Stimulated activated CD8-positive, alpha-beta memory T cell treated with anti-CD3 and anti-CD28 coated beads, Interleukin-2, amount 100 ng/mL, for 1 hour (primary cell): ENCODE measurements at regions not wholly inside any gene's neighbourhood (a gene's known extent, or its start where the extent isn't known, plus 50 kb on each side); places are given as distances from the start of the nearest gene placed in this dataset.

ENCODE experiments used
- DNase-seq, 2 donors: peaks; one replicate each; pipeline ENCODE4 v3.0.0-alpha.2; 2020; ENCODE audit warnings: low read depth in 2 of 2

- peak in 1 of 2 donors; percentile 20 for DNase-seq
Measured at GRCh38 chr10:129035052-129035827, 431.8 kb upstream of the MGMT start.

GRCh38 chr10:129038522-129038921 lies 428.5 kb upstream of the MGMT start:
- no peak for DNase-seq

GRCh38 chr10:129039406-129040370 lies 427.4 kb upstream of the MGMT start:
- DNase-seq: no peak

GRCh38 chr10:129040377-129040776 lies 426.7 kb upstream of the MGMT start:
- no peak for DNase-seq

- DNase-seq: no peak
Measured at GRCh38 chr10:129041916-129042315, 425.1 kb upstream of the MGMT start.

- no peak for DNase-seq
Measured at GRCh38 chr10:129042776-129043595, 424.1 kb upstream of the MGMT start.

GRCh38 chr10:129043691-129044090 lies 423.4 kb upstream of the MGMT start:
- DNase-seq: no peak

GRCh38 chr10:129045599-129045998 lies 421.4 kb upstream of the MGMT start:
- no peak for DNase-seq

GRCh38 chr10:129046065-129046681 lies 420.9 kb upstream of the MGMT start:
- DNase-seq: no peak

- DNase-seq: no peak
Measured at GRCh38 chr10:129046962-129047361, 420.1 kb upstream of the MGMT start.

GRCh38 chr10:129047600-129047999 lies 419.4 kb upstream of the MGMT start:
- DNase-seq: no peak

- no peak for DNase-seq
Measured at GRCh38 chr10:129048513-129048912, 418.5 kb upstream of the MGMT start.

GRCh38 chr10:129049501-129049900 lies 417.5 kb upstream of the MGMT start:
- DNase-seq: no peak

GRCh38 chr10:129055225-129055624 lies 411.8 kb upstream of the MGMT start:
- no peak for DNase-seq

- no peak for DNase-seq
Measured at GRCh38 chr10:129055986-129056385, 411.1 kb upstream of the MGMT start.

- no peak for DNase-seq
Measured at GRCh38 chr10:129056734-129057689, 410.0 kb upstream of the MGMT start.

- DNase-seq: peak in 1 of 2 donors; percentile 28
Measured at GRCh38 chr10:129057856-129058663, 409.0 kb upstream of the MGMT start.

- no peak for DNase-seq
Measured at GRCh38 chr10:129058664-129059155, 408.3 kb upstream of the MGMT start.

- no peak for DNase-seq
Measured at GRCh38 chr10:129059977-129060376, 407.1 kb upstream of the MGMT start.
